HG02943 (cell line): ENCODE measurements at regions not wholly inside any gene's neighbourhood (a gene's known extent, or its start where the extent isn't known, plus 50 kb on each side); places are given as distances from the start of the nearest gene placed in this dataset.
"Not testable (repeated sequence)": the region's sequence is repeated elsewhere in the genome, so short reads cannot be mapped to it uniquely, and the experiment has no call there.

ENCODE experiments used
- ATAC-seq: cut with Tn5 transposase; IDR thresholded peaks from one replicate; pipeline ENCODE4 v1.9.1; 2021; ENCODE audit warnings: mild to moderate bottlenecking, low read depth, moderate library complexity; ENCODE audit not compliant: unreplicated experiment

DNA sequence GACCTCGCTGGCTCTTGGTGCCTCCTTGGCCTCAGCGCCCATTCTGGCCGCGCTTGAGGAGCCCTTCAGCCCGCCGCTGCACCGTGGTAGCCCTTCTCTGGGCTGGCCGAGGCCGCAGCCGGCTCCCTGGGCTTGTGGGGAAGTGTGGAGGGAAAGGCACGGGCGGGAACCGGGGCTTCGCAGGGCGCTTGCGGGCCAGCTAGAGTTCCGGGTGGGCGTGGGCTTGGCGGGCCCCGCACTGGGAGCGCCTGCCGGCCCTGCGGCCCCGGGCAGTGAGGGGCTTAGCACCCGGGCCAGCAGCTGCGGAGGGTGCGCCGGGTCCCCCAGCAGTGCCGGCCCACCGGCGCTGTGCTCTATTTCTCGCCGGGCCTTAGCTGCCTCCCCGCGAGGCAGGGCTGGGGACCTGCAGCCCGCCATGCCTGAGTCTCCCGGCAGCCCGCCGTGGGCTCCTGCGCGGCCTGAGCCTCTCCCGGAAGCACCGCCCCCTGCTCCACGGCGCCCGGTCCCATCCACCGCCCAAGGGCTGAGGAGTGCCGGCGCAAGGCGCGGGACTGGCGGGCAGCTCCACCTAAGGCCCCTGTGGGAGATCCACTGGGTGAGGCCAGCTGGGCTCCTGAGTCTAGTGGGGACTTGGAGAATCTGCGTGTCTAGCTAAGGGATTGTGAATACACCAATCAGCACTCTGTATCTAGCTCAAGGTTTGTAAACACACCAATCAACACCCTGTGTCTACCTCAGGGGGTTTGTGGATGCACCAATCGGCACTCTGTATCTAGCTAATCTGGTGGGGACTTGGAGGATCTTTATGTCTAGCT, 141.1 kb downstream of the SLCO4C1 start:
- not testable (repeated sequence) for ATAC-seq

DNA sequence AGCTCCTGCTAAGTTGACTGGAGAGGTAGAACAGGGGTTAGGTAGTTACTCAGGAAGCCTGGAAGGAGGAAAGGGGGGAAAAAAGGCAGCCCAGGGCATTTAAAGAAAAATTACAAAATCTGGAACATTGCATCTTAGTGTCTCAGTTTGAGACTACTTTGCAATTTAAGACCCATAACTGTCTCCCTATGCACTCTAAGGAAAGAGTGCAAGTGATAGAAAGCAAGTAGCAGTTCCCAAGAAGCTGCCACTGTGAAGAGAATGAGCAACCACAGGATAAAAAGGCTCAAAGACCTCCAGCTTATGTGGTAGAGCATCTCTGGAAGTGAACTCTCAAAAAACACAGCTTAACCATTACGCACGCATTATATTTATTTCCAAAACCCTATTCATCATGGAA, 141.8 kb downstream of the SLCO4C1 start:
- no peak for ATAC-seq

GRCh38 chr5:102153003-102153759, 142.9 kb downstream of the SLCO4C1 start:
- peak; percentile 59 for ATAC-seq

DNA sequence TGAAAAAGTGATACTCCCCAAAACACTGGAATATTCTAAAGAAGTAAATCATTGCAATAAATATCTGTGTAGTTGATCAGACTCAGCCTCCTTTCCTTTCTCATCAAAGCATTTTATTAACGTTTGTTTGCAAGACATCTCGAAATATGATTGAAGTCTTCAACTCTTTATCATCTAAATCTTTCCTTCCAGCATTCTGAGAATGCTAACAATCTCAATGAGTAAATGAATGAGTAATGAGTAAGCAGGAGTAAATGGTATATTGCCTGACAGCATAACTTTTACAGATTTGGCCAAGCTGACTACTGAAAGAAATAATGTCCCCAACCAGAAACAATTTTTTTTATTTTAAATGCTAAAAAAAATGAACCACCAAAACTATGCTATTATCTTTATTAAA, 157.1 kb downstream of the SLCO4C1 start:
- ATAC-seq: no peak

- ATAC-seq: no peak
Measured at GRCh38 chr5:102138243-102138653, 157.8 kb downstream of the SLCO4C1 start.

DNA sequence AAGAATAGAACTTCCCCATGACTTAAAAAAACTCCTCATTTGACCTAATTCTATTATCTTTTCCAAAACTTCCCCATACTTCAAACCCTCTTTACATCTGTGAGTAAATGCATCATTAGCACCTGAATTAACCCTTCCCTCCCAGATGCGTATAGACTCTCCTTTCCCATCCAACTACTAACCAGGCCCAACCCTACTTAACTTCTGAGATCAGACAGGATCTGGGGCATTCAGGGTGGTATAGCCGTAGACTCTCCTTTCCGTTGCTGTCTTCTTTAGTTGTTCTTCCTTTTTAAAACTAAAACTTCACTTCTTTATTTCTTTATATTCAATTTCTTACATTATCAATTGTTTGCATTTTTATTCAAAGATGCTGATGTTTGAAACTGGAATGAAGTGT, 165.2 kb downstream of the SLCO4C1 start:
- no peak for ATAC-seq

DNA sequence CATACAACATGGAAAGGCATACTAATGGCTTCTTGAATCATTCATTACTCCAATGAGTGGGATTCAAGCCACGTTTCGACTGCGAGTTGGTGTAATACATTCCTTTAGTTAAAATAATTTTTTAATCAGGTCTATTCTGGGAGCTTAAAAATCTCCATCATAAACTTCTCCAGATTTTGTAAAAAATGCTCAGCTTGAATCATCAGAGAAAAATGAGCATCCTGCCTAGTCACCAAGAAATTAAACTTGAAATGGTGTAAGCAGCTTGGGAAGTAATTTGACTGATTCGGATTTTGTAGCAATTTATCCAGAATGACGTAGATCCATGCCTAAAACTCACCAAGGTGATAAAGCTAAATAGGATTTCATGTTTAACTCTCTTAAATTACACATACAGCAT, 165.7 kb downstream of the SLCO4C1 start:
- ATAC-seq: no peak

DNA sequence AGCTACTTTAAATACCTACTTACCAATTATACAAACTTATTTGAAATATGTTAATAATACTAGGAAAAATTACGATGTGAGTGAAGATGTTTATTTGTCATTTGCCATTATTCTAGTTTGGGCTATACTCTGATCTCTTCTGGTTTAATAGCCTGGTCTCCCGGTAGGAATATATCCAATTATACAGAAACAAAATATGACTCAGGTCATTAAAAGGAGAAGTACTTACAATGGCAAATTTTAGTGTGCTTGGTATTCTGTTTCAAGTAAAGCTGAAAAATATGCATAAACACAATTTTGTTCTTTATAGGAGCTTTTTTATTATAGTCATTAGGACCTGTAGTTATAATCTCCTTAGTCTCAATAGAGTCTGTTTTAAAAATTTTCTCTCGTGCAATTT, 176.8 kb downstream of the SLCO4C1 start:
- ATAC-seq: no peak

DNA sequence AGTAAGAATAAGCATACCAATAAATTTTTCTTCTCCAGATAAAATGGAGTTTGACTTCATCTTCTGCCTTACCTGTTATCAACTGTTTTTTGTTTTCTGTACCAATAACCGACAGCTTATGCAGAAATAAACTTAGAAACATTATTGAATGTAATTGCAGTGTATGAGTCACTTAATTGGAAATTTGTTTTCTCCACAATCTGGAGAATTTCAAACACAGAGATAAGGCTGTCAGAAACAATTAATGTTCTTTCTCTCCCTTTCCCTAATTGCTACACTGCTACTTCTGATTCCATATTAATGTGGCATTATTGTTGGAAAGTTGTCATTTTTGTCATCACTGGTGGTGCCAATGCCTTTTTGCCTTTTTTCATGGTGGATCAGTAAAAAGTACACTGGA, 180.3 kb downstream of the SLCO4C1 start:
- no peak for ATAC-seq

- ATAC-seq: no peak
Measured at GRCh38 chr5:102114525-102115069, 181.5 kb downstream of the SLCO4C1 start.

DNA sequence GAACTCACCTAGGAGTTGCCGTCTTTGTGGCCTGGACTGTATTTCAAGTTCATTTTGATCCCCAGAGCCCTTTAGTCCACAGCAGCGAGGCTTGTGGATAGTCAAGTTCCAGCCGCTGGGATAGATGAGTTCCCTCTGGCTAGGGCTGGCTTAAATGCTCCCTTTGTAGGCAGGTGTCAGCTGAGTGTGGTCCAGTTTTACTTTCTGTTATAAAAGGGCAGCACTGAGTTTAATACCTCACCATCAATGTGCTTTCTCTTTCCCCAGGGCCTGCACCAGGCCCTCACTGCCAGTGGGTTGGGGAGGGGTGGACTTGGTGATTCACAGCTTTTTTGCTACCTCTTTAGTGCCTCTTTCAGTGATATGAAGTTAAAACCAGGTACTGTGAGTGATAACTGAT, 188.2 kb downstream of the SLCO4C1 start:
- ATAC-seq: no peak

GRCh38 chr5:102106599-102106998, 189.5 kb downstream of the SLCO4C1 start:
- ATAC-seq: no peak

DNA sequence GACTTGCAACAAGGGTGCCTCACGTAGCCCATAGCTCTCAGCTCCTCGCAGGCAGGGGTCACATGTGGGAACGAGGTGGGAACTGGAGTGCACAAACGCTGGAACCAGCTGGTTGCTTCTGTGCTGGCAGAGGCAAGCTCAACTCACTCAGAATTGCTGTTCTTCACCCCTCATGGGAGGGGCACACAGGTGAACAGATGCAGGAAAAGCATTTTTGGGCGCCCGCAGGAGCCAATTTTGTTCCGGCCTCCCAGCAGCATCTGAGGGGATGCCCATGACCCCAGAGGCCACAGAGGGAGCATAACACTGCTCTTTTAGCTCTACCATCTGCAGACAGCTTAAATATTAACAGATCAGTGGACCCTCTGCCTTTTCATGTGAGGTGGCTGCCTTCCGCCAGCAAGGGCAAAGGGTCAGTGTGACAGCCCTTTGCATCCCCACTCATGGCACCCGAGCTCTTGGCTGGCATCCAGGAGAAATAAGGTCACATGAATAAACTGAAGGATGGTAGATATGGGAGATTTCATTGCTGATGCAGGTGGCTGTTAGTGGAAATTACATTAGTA, 196.2 kb downstream of the SLCO4C1 start:
- ATAC-seq: no peak

GRCh38 chr5:102099083-102099482, 197.0 kb downstream of the SLCO4C1 start:
- not testable (repeated sequence) for ATAC-seq

DNA sequence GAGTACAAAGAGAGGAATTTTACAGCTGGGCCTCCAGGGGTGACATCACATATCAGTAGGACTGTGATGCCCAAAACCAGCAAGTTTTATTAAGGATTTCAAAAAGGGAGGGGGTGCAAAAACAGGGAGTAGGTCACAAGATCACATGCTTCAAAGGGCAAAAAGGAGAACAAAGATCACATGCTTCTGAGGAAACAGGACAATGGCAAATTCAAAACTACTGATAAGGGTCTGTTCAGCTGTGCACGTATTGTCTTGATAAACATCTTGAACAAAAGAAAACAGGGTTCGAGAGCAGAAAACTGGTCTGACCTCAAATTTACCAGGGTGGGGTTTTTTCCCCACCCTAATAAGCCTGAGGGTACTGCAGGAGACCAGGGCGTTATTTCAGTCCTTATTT, 197.5 kb downstream of the SLCO4C1 start:
- ATAC-seq: not testable (repeated sequence)

DNA sequence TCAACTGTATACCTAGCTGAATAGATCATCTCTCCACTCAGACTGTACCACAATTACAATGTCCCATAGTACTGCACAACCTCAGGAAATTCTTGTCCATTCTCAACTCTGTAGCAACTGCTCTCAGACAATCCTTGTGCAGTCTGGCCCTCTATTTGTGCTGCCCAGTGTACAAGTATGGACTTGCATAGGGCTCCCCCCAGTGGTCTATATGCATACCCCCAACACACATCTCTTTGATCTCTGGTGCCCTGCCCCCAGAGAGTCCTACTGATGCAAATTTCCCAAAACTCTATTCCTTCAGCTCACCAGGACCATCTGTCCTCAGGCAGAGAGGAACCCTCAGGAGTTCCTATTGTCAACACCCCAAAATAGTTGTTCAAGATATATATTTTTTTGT, 205.3 kb downstream of the SLCO4C1 start:
- ATAC-seq: no peak

- no peak for ATAC-seq
Measured at GRCh38 chr5:102089883-102090282, 206.2 kb downstream of the SLCO4C1 start.

DNA sequence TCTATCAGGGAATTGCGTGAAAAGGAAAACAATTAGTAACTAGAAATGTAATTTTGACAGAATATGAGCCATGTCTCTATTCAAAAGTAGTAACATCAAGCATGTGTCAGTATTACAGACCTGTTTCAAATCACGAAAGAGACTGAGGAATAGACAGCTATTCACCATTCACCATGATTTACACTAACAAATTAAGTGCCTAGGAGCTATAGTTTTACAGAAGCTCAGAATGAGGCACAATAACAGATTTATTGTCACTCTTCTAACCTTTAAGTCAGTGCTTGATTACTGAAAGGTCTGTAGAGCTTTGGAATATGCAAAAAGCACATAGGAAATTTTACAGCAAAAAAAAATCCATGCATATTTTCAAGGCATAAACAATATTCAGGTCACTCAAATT, 208.2 kb downstream of the SLCO4C1 start:
- ATAC-seq: no peak

DNA sequence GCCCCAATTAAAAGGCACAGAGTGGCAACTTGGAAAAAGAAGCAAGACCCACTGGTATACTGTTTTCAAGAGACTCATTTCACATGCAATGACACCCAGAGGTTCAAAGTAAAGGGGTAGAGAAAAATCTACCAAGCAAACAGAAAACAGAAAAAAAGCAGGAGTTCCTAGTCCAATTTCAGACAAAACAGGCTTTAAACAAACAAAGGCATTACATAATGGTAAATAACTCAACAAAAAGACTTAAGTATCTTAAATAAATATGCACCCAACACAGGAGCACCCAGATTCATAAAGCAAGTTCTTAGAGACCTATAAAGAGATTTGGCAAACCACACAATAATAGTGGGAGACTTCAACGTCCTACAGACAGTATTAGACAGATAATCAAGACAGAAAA, 215.8 kb downstream of the SLCO4C1 start:
- ATAC-seq: no peak

DNA sequence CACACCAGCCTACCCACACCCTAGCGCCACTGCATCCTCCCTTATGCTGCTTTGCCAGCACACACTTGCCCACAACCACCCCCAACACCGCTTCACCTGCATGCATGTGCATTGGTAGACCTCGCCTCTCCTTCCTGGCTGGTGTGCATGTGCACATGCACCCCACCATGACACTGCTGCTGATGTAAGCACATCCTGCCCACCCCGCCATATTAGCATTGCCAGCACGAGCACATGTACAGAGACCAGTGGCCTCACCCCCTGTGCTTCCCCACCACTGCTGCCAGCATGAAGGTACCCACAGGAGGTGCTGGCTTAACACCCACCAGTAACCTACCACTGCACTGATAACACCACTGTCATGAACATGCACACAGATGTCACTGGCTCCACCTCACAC, 218.2 kb downstream of the SLCO4C1 start:
- ATAC-seq: no peak

GRCh38 chr5:102069974-102070373, 226.1 kb downstream of the SLCO4C1 start:
- ATAC-seq: no peak
